RPMI8226 (cell line): ENCODE measurements at regions not wholly inside any gene's neighbourhood (a gene's known extent, or its start where the extent isn't known, plus 50 kb on each side); places are given as distances from the start of the nearest gene placed in this dataset.

Experiments
- DNase-seq: peaks from one replicate; pipeline ENCODE4 v3.0.0-alpha.2; 2015

DNA sequence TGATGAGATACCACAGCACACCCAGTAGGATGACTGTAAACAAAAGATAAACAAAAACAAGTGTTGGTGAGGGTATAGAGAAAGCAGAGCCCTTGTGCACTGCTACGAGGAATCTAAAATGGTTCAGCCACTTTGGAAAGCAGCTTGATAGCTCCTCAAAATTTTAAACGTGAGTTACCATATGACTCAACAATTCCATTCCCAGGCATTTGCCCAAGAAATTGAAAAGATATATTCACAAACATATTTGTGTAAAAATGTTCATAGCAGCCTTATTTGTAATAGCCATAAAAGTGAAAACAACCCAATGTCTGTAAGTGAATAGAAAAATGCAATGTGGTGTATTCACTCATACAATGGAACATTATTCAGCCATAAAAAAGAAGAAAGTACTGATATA lies 141.0 kb upstream of the BTBD3 start:
- no peak for DNase-seq

DNA sequence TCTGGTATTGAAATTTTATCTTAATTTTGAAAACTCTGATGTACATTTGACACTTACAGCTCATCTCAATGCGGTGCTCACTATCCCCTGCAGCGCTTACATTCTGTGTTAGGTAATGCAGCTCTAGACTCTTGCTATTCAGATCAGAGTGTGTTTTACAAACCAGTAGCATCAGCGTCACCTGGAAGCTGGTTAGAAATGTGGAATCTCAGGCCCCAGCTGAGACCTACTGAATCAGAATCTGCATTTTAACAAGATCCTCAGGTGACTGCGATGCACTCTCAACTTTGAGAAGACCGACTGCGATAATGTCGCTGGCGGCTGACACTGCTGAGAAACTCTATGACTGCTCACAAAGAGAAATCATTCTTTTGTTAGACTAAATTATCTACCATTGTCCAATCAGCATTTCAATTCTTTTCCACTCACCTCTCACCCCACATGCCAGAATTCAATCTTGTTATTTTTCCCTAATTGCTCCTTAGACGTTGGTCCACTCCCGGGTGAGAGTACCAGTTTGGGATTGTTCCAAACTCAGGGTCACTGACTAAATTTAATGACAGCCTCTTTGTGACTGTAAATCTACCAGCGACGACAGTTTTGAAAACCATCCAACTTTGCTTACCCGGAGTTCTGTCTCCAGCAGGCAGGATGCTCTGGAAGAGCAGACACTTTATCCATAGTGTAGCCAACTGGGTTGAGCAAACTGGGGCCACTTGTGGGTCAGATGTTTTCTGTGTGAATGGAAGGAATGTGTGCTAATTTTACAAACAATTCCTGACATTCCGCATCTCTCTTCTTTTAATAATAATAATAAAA lies 140.1 kb upstream of the BTBD3 start:
- no peak for DNase-seq

GRCh38 chr20:11778206-11778570 lies 139.5 kb upstream of the BTBD3 start:
- no peak for DNase-seq

- no peak for DNase-seq
Observed at GRCh38 chr20:11780765-11781369, 136.8 kb upstream of the BTBD3 start.

GRCh38 chr20:11783102-11783850 lies 134.4 kb upstream of the BTBD3 start:
- DNase-seq, result no peak

DNA sequence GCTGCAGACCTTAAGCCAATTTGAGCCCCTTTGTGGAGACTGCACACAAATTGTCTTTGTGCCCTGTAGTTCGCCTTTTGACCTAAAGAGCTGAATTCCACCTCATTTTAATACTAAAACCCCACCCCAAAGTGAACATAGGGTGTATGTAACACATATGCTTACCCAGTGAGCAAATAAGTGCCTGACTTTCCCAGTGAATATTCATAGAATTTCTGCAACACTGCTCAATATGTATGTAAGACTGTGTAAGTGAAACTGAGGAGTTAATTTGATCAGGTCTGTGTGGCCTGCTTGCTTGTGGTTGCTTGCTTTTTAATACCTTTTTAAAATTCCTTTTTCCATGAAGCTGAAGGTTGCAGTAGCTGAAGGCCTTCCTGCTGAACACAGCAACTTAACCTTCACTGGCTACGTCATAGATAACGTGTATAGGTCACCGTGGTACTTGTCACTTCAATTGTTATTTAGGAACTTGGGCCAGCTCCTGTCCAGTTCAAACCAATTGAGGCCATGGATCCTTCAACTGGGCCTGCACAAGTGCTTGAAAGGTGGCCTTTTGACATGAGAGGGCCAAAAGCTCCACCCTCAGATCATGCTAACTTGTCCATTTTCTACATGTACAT lies 131.7 kb upstream of the BTBD3 start:
- DNase-seq, result no peak

DNA sequence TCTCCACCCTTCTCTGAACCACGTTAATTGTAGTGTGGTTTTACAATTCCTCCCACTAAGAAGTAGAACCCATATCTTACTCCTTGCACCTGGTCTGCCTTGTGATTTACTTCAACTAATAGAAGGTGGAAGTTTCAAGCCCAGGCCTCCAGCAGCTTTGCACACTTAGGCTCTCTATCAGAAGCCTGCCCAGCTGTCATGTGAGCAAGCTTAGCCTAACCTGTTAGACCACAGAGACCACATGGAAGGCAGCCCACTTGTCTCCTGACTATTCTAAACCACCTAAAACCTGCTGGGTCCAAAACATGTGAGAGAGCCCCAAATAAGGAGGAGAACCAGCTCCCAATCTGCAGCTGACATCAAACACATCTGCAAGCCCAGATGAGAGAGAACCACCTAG lies 127.6 kb upstream of the BTBD3 start:
- no peak for DNase-seq

- DNase-seq, result no peak
Observed at GRCh38 chr20:11791316-11791715, 126.4 kb upstream of the BTBD3 start.

DNA sequence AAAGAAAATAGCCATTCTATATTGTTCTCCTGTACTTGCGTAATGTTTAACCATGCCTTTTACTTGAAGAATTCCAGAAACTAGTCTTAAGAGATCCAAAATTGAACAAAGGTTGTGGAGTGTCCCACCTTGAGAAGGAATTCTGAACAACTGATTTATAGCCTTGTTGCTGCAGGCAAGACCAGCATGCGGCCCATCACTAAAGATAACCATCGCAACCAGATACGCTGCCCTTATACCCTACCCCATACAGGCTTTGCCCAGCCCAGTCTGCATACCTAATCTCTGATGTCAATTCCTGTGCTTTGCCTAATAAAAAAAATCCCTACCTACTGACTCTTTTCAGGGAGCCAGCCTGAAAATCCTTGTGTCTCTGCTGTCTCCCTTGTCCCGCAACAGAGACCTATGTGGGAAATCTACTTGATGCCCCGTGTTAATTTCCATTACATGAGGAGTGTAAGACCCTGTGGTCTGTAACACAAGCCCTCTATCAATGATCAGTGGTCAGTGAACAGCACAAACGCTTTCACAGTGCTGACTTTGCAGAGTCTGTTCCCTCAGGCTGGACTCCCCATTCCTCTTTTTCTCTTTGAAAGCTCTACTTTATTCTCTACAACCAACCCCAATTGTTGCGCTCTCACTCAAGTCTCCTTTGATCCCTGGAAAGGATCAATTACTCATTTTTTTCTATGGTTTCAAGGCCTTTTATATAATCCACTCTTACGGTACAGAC lies 125.7 kb upstream of the BTBD3 start:
- no peak for DNase-seq

- no peak for DNase-seq
Observed at GRCh38 chr20:11792568-11792953, 125.1 kb upstream of the BTBD3 start.

GRCh38 chr20:11794525-11794924 lies 123.2 kb upstream of the BTBD3 start:
- no peak for DNase-seq

- no peak for DNase-seq
Observed at GRCh38 chr20:11795071-11795615, 122.5 kb upstream of the BTBD3 start.

DNA sequence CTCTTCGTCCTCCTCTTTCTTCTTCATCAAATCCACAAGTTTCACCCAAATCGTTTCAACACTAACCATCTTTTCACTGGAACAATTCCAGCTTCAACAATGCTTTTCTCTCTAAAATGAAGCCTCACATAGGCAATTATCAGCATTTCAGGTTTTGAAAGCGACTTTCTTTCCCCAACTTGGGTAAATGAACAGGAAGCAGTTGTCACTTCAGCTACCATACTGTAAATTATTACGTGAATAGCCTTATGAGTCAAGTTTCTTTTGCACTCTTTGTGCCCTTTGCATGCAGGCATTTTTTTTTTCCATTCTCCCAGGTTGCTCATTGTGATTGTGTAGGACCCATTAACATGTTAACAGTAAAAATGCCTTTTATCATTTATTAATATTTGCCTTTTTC lies 121.7 kb upstream of the BTBD3 start:
- no peak for DNase-seq

GRCh38 chr20:11797156-11797555 lies 120.5 kb upstream of the BTBD3 start:
- no peak for DNase-seq

DNA sequence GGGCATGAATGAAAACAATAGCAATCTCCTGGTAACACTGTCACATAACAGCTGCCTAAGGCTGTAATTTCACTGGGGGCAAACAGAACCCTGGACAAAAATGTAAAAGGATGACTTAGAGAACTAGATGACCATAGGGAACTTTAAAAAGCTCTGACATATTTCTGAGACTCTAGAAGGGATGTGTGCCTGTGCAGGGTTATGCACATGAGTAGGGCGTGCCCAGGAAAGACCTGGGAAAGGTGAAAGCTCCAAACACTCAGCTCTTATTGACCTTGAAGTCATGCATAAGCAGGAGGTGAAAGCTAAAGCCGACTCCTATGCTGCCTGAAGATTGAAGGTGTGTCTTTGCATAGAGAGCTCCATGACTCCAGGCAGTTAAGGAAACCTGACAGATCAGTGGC lies 118.4 kb upstream of the BTBD3 start:
- DNase-seq, result no peak

- DNase-seq, result no peak
Observed at GRCh38 chr20:11807054-11808048, 110.3 kb upstream of the BTBD3 start.

- no peak for DNase-seq
Observed at GRCh38 chr20:11808841-11809240, 108.9 kb upstream of the BTBD3 start.

GRCh38 chr20:11810311-11811083 lies 107.2 kb upstream of the BTBD3 start:
- no peak for DNase-seq

- DNase-seq, result no peak
Observed at GRCh38 chr20:11813106-11813890, 104.4 kb upstream of the BTBD3 start.

GRCh38 chr20:11814267-11814666 lies 103.4 kb upstream of the BTBD3 start:
- DNase-seq, result no peak
